A673 (cell line): ENCODE measurements at regions not wholly inside any gene's neighbourhood (a gene's known extent, or its start where the extent isn't known, plus 50 kb on each side); places are given as distances from the start of the nearest gene placed in this dataset.

Experiments used
- BruUV-seq: library from RNA; stranded (reverse); fragments of 400-500 nt; replicated peaks from 2 replicates; lab custom pipeline; 2021; lab: Mats Ljungman, UMichigan
- CTCF ChIA-PET: fragments of 300-600 bp; sonication (Branson Sonifier 250); formaldehyde crosslinking; loops from one replicate; lab custom pipeline; 2022; ENCODE audit warnings: antibody characterized with exemption; lab: Charles Lee
- POLR2A ChIA-PET: fragments of 300-600 bp; sonication (Branson Sonifier 250); formaldehyde crosslinking; loops from one replicate; lab custom pipeline; 2022; ENCODE audit warnings: antibody characterized with exemption; ENCODE audit not compliant: low non-redundant PET; lab: Charles Lee
- DNase-seq: peaks from one replicate; pipeline ENCODE4 v3.0.0-alpha.2; 2015; ENCODE audit warnings: low spot score
- H3K27ac ChIP-seq: fragments of 200-600 bp; sonication (generic); 2 replicates; pipeline ENCODE4 v1.5.1; 2016; ENCODE audit warnings: mixed run types, low read depth, mild to moderate bottlenecking, mixed read lengths, antibody characterized with exemption, low read length; ENCODE audit not compliant: poor library complexity, severe bottlenecking
- H3K27me3 ChIP-seq: fragments of 200-600 bp; sonication (generic); replicated peaks from 2 replicates; pipeline ENCODE4 v1.6.1; 2017; ENCODE audit warnings: mixed run types, low read depth, mild to moderate bottlenecking, mixed read lengths, antibody characterized with exemption, low read length; ENCODE audit not compliant: insufficient read depth, poor library complexity
- H3K36me3 ChIP-seq: fragments of 200-600 bp; sonication (generic); 2 replicates; pipeline ENCODE4 v1.6.1; 2016; ENCODE audit warnings: mixed run types, mild to moderate bottlenecking, mixed read lengths, antibody characterized with exemption, low read length; ENCODE audit not compliant: insufficient read depth, poor library complexity, severe bottlenecking
- H3K4me1 ChIP-seq: fragments of 200-600 bp; sonication (generic); 2 replicates; pipeline ENCODE4 v1.6.1; 2017; ENCODE audit warnings: mixed run types, mild to moderate bottlenecking, mixed read lengths, antibody characterized with exemption, low read length; ENCODE audit not compliant: insufficient read depth, poor library complexity, severe bottlenecking
- H3K4me3 ChIP-seq: fragments of 200-600 bp; sonication (generic); 2 replicates; pipeline ENCODE4 v1.5.1; 2016; ENCODE audit warnings: low read depth, mixed run types, mild to moderate bottlenecking, mixed read lengths, low read length; ENCODE audit not compliant: poor library complexity, severe bottlenecking
- H3K9me3 ChIP-seq: fragments of 200-600 bp; sonication (generic); 2 replicates; pipeline ENCODE4 v1.6.1; 2016; ENCODE audit warnings: mixed run types, low read depth, mild to moderate bottlenecking, mixed read lengths, antibody characterized with exemption, low read length; ENCODE audit not compliant: poor library complexity, severe bottlenecking
- CTCF ChIP-seq: fragments of 300-800, 200-600 bp; sonication (generic); conservative IDR thresholded peaks from 2 replicates; pipeline ENCODE4 v1.5.1; 2017; ENCODE audit warnings: low read depth, mild to moderate bottlenecking, antibody characterized with exemption, low read length, moderate library complexity, mixed read lengths
- EZH2 ChIP-seq: fragments of 200-600 bp; sonication (generic); IDR thresholded peaks from 2 replicates; pipeline ENCODE4 v1.6.1; 2017; ENCODE audit warnings: borderline replicate concordance, low read depth, mild to moderate bottlenecking, mixed read lengths, antibody characterized with exemption, low read length; ENCODE audit not compliant: poor library complexity, severe bottlenecking
- intact Hi-C: fragments of 100-400 bp; cut with micrococcal nuclease; formaldehyde crosslinking; loops from one replicate; pipeline ENCODE4 v1.10.0; 2022; ENCODE audit not compliant: unreplicated experiment

DNA sequence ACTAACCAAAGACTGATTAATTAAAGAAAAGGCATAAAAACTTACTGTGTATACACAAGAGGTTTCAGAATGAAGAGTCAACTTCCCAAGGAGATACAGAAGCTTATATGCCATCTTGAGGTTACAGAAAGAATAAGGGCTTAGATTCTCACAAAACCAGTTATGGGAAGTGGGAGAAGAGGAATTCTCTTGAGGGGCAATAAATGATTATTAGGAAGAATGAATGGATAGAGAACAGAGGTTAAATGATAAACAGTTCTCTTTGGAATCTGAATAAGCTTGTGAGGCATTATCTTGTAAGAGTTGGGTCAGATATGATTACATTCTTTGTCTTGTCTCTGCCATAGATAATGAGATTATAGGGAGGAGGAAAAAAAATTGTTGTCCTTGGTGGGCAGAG lies 126.7 kb upstream of the SPATA16 start:
- ChIA-PET CTCF (no interaction called here), POLR2A (no interaction called here)
- peak; percentile 15 for DNase-seq
- Histone ChIP-seq H3K36me3 (no peaks in the 10 kb centered on the region), H3K4me1 (peaks cover 5% of the 10 kb centered on the region), H3K9me3 (no peaks in the 10 kb centered on the region), H3K27me3 (no peaks in the 10 kb centered on the region), H3K27ac (no peak overlapping the region), H3K4me3 (no peak overlapping the region)
- no peak for TF ChIP-seq EZH2
- TF ChIP-seq CTCF: no peak; the same call in 1 of the 2 replicates
- intact Hi-C loops: no loop called here
- BruUV-seq: no TSS peak

- H3K4me1 ChIP-seq: peaks cover 8% of the 10 kb centered on the region
- TF ChIP-seq CTCF (no peak), EZH2 (no peak)
- no peaks in the 10 kb centered on the region for H3K27me3 ChIP-seq
- H3K4me3 ChIP-seq: no peak overlapping the region
- ChIA-PET CTCF (no interaction called here), POLR2A (no interaction called here)
- no peak for DNase-seq
- no peaks in the 10 kb centered on the region for H3K36me3 ChIP-seq
- BruUV-seq: no TSS peak
- intact Hi-C loops: no loop called here
- H3K27ac ChIP-seq: no peak overlapping the region
- H3K9me3 ChIP-seq: no peaks in the 10 kb centered on the region
Measured at GRCh38 chr3:173266441-173266840, 125.4 kb upstream of the SPATA16 start.

DNA sequence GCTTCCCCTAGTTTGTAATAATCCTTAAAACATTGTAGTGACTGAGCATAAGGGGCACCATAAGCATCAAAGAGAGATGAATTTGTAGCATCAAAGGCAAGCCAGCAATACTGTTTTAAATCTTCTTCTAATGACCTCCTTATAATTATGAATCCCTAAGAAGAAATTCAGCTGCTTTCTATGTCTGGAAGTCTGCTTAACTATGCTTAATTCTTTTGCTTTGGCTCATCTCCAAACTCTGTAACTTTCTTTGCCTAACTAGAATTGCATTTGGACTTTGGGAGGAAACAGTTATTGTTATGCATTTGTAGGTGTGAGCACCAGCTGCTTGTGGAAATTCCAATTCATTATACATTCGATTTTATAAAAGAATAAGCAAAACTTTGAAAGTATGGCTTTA lies 117.7 kb upstream of the SPATA16 start:
- intact Hi-C loops: no loop called here

More for the DNA sequence above, 117.7 kb upstream of the SPATA16 start:
- no peak overlapping the region for H3K27ac ChIP-seq
- TF ChIP-seq EZH2 (no peak), CTCF (no peak)
- ChIA-PET CTCF (no interaction called here), POLR2A (no interaction called here)
- no peaks in the 10 kb centered on the region for H3K9me3 ChIP-seq
- peaks cover 28% of the 10 kb centered on the region for H3K4me1 ChIP-seq
- no peaks in the 10 kb centered on the region for H3K36me3 ChIP-seq
- H3K27me3 ChIP-seq: no peaks in the 10 kb centered on the region
- no peak overlapping the region for H3K4me3 ChIP-seq
- BruUV-seq: no TSS peak
- peak; percentile 17 for DNase-seq
